Left renal cortex interstitium (tissue), 4 donors: ENCODE measurements at regions not wholly inside any gene's neighbourhood (a gene's known extent, or its start where the extent isn't known, plus 50 kb on each side); places are given as distances from the start of the nearest gene placed in this dataset.
"Not testable (repeated sequence)": the region's sequence is repeated elsewhere in the genome, so short reads cannot be mapped to it uniquely, and the experiment has no call there.

Source experiments
- DNase-seq, 4 donors: peaks; one replicate each; pipeline ENCODE4 v3.0.0-alpha.2; 2013; ENCODE audit warnings: low read depth in 4 of 4, low spot score in 2 of 4, missing footprints in 1 of 4

DNA sequence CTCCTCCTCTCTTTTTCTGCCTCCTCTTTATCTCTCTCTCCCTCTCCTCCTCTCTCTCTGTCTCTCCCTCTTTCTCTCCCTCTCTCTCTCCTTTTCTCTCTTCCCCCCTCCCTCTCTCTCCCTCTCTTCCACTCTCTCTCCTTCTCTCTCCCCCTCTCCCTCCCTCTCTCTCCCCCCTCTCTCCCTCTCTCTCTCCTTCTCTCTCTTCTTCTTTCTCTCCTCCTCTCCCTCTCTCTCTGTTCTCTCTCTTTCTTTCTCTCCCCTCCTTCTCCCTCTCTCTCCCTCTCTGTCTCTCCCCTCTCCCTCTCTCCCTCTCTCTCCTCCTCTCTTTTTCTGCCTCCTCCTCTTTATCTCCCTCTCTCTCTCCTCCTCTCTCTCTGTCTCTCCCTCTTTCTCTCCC, 197.4 kb downstream of the UQCRFS1 start:
- DNase-seq, result no peak

DNA sequence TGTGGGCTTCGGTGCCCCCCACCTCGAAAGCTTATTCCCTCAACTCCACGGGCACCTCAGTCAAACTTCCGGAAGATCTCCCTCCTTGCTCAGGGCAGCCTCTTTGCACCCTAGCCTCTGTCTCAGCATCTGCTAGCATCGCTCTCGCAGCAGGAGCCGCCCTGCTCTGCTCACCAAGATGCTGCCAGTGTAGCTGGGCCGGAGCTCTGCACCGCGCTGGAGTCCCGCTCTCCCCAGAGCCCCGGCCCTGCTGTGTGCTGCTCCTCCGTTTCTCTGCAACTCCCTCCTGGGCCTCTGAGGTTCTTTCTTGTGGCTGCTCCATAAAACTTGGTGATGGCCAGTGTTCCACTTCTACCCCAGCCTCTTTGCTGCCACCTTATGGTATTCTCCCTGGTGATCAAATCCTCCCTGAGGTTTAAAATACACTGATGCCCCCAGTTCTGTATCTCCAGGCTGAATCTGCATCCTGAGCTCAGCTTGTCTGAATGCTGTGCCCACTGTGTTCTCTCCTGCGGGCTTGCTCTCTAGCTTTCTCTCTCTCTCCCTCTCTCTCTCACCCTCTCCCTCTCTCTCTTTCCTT, 198.0 kb downstream of the UQCRFS1 start:
- DNase-seq, result no peak

GRCh38 chr19:29013988-29014387, 199.0 kb downstream of the UQCRFS1 start:
- no peak for DNase-seq

DNA sequence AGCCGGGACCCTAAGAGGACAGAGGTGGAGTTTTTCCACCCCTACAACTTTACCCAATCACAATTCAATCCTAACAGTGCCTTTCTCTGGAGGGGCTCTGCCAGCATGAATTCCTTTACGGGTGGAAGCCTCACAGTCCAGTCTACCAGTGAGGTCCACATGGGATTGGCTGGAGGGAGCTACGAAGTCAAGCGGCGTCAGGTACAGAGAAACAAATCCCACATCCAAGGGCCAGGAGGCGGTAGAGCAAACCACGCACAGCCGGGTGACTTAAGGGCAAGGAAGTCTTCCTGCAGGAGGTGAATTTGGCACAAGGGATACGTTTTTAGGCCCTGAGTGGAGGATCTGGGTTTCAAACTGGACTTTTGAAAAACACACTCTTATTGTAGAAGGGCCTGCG, 199.6 kb downstream of the UQCRFS1 start:
- DNase-seq, result no peak

DNA sequence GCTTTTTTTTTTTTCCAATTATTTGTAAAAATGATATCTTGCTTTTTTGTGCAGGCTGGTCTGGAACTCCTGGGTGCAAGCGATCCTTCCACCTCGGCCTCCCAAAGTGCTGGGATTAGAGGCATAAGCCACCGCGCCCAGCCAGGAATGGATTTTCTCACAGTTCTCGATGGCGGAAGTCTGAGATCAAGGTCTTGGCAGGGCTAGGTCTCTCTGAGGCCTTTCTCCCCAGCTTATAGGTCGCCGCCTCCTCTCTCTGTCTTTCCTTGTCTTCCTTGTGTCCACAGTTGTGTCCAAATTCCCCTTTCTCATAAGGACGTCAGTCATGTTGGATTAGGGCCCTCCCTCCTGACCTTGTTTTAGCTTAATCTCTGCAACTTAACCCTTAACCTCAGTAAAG, 200.5 kb downstream of the UQCRFS1 start:
- no peak for DNase-seq

- DNase-seq, result no peak
Measured at GRCh38 chr19:29010276-29010675, 202.7 kb downstream of the UQCRFS1 start.

DNA sequence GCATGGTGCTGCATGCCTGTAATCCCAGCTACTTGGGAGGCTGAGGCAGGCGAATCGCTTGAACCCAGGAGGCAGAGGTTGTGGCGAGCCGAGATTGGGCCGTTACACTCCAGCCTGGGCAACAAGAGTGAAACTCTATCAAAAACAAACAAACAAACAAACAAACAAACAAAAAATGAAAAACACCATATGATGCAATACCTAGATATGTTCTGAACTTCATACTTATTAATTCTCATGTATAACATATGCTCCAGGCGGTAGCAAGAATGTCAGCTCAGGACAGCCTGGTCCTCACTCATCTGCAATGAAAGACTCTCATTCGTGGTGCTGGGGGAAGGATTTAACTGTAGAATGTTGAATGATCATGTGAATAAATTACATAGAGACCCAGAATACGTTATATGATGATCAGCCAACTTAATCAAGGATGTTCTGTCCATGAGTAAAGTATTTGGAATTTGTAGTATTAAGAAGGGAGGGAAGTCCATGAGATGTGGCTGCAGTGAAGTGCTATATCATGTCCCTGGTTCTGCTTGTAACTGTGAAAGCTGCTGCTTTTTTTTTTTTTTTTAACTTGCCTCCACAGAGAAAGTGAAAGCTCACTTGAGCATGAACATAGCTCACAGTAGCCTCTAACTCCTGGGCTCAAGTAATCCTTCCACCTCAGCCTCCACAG, 206.8 kb downstream of the UQCRFS1 start:
- no peak for DNase-seq

DNA sequence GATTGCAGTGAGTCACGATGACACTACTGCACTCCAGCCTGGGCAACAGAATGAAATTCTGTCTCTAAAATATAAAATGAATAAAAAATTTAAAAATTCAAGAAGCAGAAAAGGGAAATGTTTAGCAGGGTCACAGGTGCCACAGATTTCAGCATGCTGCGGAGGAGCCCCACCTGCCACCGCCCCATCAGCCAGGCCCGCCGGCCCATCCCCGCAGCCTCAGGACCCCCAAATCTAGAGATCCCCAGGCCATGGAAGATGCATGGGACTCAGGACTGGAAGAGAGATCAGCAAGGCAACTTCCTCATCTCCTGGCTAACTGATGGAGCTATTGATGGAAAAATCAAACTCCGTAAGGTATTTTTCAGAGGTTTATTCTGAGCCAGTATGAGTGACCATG, 208.2 kb downstream of the UQCRFS1 start:
- DNase-seq, result no peak

DNA sequence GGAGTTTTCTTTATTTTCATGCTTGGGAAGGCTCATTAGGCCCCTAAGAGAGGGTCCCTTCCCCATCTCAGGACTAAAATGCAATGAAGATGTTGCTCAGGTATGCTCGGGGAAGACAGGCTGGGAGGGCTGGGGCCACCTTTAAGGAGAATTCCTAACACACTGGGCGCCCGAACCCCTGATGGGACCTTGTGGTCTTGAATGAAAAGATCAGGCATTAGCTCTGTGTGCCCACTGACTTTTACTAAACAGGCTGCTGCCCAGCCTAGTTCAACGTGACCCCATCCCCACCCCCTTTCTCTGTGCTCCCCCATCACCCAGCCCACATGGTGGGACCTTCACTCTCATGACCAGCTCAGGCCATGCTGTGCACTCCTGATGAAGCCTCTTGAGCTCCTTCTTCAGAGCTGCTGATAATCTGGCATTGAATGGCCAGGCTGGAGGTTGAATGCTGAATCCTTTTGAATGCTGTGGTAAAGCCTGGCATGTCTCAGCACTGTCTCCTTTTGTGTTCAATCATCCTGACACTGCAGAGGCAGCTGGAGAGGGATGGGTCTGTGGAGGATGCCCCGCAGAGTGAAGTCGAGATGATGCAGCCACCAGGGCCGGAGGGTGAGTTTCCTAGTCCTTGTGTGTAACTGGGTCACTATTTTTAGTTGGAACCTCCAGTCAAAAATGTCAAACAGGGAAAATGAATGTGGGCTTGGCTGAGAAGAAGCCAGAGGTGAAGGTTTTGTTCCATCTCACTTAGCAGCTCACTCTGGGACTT, 209.1 kb downstream of the UQCRFS1 start:
- DNase-seq, result no peak

- DNase-seq, result no peak
Measured at GRCh38 chr19:29002336-29002735, 210.6 kb downstream of the UQCRFS1 start.

- no peak for DNase-seq
Measured at GRCh38 chr19:29001597-29002245, 211.2 kb downstream of the UQCRFS1 start.

- DNase-seq, result peak in 1 of 4 donors; percentile 56
Measured at GRCh38 chr19:29001141-29001581, 211.8 kb downstream of the UQCRFS1 start.

DNA sequence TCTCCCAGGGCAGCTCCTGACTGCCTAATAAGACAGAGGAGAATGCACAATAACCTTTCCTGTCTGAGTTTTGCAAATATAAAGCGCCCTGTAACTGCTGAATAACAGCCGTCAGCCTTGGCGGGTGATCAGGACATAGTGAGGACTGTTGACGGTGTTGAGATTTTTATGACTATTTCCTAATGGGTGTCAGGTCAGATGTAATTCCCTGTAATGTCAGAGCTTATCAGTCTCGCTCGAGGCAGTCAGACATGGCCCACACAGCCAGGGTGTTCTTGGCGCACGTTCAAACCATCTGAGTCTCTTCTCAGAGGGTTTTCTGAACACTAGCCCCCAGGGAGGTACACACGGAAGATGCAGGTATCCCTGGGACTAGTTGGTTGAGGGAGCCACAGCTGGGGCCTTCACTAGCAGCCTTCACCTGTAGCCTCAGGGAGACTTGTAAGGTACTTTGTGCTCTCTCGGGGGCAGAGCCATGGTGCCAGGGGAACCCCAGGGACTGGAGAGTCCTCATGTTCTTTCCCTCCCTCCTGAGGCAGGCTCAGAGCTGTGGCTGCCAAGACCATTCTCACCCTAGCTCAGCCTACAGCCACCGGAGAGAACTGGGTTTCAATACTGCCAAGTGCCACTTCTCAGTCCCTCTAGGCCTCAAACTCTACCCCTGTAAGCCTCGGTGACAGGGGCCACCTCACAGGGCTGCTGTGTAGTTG, 213.1 kb downstream of the UQCRFS1 start:
- DNase-seq, result no peak

DNA sequence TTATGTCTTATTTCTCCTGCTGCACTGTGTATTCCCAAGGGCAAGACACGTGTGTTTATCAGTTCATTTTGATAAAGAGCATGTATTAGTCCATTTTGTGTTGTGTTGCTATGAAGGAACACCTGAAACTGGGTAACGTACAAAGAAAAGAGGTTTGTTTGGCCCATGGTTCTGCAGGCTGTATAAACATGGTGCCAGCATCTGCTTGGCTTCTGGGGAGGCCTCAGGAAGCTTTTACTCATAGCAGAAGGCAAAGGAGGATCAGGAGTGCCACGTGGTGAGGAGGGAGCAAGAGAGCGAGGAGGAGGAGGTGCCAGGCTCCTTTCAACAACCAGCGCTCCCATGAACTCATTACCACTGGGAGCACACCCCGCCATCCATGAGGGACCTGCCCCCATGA, 214.0 kb downstream of the UQCRFS1 start:
- DNase-seq, result no peak

DNA sequence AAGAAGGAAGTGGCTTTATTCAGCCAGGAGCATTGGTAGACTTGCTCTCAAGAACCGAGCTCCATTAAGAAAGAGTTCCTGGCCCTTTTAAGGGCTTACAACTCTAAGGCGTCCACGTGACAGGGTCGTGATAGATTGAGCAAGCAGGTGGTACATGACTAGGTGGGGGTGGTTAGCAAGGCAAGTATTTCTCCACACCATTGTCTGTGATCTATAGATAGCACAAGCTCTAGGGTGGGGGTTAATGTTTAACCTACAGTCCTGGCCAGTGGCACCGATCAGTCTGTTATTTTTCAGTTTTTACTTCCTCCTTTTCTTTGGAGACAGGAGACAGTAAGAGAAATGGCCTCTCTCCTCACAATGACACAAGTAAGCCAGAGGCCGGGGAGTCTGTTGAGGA, 215.1 kb downstream of the UQCRFS1 start:
- DNase-seq, result not testable (repeated sequence)

GRCh38 chr19:28990522-28990921, 222.4 kb downstream of the UQCRFS1 start:
- DNase-seq, result no peak

- DNase-seq, result no peak
Measured at GRCh38 chr19:28989739-28990138, 223.2 kb downstream of the UQCRFS1 start.

DNA sequence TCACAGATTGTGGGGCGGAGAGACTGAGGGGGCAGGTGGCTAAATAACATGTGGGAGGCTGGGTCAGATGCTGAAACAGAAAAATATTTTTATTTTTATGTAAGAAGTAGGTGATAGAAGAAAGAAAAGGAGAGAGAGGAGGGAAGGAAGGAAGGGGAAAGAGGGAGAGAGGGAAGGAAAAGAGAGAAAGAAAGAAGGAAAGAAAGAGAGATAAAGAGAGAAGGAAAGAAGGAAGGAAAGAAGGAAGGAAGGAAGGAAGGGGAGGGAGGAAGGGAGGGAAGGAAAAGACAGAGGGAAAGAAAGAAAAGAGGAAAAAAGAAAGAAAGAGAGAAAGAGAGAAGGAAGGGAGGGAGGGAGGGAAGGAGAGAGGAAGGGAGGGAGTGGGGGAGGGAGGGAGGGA, 224.9 kb downstream of the UQCRFS1 start:
- no peak for DNase-seq

GRCh38 chr19:28987177-28987576, 225.8 kb downstream of the UQCRFS1 start:
- DNase-seq, result no peak

- no peak for DNase-seq
Measured at GRCh38 chr19:28985201-28985600, 227.8 kb downstream of the UQCRFS1 start.

DNA sequence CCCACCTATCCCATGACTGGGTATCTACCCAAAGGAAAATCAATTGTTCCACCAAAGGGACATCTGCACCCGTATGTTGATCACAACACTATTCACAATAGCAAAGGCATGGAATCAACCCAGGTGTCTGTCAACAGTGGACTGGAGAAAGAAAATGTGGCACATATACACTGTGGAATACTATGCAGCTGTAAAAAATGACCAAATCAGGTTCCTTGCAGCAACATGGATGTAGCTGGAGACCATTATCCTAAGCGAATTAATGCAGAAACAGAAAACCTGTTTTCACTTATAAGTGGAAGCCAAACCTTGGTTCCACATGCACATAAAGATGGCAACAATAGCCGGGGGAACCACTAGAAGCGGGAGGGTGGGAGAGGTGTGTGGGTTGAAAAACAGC, 228.6 kb downstream of the UQCRFS1 start:
- DNase-seq, result no peak
